Suppressor macrophage treated with lipopolysaccharide for 1 hour (primary cell): ENCODE measurements at regions not wholly inside any gene's neighbourhood (a gene's known extent, or its start where the extent isn't known, plus 50 kb on each side); places are given as distances from the start of the nearest gene placed in this dataset.

Experiments
- DNase-seq, 3 donors: peaks; one replicate each; pipeline ENCODE4 v3.0.0-alpha.2; 2020 to 2022

DNA sequence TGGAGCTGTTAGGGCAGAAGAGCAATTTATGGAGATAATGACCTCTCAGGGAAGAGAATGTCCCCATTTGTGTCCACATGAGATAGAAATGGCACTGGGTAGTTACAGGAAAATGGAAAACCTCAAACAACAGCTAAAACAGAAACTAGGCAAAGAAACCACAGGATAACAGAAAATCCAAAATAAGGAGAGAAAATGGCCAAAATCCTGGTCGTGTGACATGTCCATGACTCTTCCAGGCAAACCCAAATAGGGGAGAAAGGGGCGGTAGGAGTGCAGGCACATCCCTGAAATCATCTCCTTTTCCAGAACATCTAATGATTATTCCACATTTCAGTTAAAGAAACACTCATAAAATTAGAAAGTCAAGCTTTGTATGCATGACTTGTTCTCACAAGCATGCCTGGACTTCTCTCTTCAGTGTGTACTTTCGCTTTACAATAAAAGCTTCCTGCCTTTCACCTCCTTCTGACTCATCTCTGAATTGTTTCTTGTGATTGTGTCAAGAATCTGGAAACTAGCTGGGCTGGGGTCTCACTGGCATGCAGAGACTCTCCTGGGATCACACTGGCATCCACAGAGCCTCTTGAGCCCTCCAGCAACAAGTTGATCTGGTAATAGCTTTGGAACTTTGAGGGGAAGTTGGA, 171.4 kb upstream of the ZP4 start:
- DNase-seq: peak in 1 of 3 donors; percentile 5

DNA sequence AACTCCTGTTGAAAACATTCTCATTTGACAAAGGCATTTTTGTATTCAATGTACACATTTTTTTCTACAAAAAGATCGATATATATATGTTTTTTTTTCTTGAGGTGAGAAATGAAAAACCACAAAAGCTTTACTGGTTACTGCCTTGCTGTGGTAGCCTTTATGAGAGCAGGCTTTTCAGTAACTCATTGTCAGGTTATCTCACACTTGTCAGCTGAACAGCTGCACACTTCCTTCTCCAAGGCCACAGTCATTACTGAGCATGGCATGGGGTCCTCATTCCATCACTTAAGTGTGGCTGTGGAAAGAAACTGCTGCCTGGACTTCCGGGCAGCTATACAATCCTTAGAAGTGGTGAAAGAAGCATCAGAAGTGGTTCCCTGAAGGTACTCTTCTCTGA, 169.3 kb upstream of the ZP4 start:
- DNase-seq: no peak

GRCh38 chr1:238052496-238053266, 162.0 kb upstream of the ZP4 start:
- DNase-seq: no peak

DNA sequence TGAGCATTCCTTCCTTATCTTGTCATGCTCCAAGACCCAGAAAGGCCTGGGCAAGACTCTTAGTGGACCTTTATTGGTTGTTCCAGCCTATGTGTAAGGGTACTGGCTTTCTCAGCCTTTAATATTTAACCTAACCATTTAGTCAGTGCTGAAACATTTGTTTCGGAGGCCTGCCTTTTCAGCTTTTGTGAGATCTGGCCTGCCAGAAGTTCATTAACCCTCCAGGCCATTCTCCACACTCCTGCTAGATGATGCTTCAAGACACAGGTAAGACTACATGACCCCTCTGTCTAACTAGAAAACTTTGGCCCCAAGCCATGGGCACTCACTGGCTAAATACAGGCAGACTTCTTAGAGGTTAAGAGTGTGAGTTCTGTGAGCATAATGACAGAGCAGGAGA, 138.4 kb upstream of the ZP4 start:
- no peak for DNase-seq

GRCh38 chr1:238027366-238027765, 136.6 kb upstream of the ZP4 start:
- no peak for DNase-seq

DNA sequence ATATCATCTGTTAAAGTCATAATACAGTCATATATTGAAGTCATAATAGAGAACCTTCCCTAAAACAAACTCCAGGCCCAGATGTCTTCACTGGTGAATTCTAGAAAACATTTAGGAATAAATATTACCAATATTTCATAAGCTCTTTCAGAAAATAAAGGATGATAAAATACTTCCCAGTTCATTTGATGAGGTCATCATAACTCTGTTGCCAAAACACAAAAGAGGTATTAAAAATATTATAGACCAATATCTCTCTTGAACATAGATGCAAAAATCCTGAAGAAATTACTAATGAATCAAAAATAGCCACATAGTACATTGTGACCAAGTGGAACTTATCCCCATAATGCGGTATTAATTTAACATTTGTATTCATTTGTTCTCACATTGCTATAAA, 132.4 kb upstream of the ZP4 start:
- DNase-seq: no peak

DNA sequence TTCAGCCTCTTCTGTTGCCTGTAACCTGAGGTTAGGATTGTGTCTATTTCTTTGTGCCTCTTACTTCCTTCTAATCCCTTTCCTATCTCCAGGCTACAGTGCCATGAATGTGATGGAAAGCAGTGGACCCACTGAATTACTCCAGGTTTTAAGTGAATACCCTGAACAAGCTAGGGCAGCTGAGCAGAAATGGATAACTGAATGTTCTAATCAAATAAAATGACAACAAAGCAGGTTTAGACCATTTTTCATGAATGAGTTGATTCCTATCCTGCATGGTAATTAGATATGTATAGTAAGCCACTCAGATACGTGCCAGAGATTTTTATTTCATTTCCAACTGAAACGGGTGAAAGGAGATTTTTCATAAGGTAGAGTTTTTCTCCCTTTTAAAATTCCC, 127.5 kb upstream of the ZP4 start:
- no peak for DNase-seq

- DNase-seq: peak in 1 of 3 donors; percentile 5
These were observed 116.1 kb upstream of the ZP4 start for GRCh38 chr1:238006779-238007178.

GRCh38 chr1:238005116-238005515, 114.4 kb upstream of the ZP4 start:
- peak; percentile 15 to 59 (median 56) for DNase-seq

- DNase-seq: no peak
These were observed 111.1 kb upstream of the ZP4 start for GRCh38 chr1:238001818-238002217.

- DNase-seq: no peak
These were observed 108.8 kb upstream of the ZP4 start for GRCh38 chr1:237999426-238000052.

DNA sequence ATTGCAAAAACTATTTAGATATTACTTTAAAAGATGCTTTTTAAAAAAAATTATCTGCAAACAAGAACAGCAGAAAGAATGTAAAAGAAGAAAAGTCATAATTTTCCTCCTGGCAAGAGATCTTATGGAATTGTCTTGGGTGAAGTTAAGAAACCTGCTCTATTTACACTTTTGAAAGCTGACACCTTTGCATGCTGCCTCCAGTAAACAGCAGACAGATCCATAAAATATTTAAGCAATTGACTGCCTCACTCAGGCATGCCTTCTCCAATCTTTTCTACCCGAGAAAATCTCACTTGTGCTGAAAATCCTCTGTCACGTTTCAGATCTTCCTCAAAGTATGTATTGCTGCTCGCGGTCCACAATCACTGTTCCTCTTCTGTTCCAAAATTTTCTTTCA, 107.9 kb upstream of the ZP4 start:
- no peak for DNase-seq

GRCh38 chr1:237983496-237983895, 92.8 kb upstream of the ZP4 start:
- no peak for DNase-seq

GRCh38 chr1:237981223-237981622, 90.5 kb upstream of the ZP4 start:
- DNase-seq: peak in 1 of 3 donors; percentile 14

DNA sequence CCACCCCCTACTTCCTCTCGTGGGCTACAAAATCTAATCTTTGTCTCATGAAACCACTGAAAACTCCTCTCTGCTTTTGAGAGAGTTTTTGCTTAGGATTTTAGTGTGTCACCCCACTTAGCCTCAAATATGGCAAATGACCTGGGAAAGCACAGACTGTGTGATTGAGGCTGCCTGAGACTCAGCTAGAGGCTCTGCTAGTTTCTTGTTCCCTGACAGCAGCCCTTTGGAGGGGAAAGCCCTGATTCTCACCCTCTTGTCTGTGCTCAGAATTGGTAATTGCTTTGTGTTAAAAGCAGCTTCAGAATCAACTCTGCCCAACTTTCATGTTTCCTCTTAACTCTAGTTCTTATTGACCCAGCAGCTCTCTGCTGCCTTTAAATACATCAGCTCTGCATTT, 85.6 kb upstream of the ZP4 start:
- peak; percentile 30 to 59 (median 48) for DNase-seq

DNA sequence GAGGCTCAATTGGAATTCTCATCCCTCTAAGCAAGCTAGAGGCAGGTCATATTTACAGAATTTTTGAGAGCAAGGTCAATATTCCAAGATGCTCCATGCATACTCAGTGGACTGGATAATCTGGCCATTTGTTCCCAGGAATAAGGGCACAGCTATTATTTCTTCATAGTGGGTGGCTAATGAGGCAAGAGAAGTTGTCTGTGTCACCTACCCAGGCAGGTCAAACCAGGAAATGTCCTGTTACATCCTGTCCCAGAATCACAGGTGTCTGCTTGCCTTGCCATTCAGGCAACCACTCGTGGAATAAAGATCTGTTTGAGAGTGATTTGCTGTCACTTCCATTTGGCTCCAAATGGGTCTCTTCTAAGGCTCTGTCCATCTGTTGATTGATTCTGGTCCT, 85.2 kb upstream of the ZP4 start:
- no peak for DNase-seq

DNA sequence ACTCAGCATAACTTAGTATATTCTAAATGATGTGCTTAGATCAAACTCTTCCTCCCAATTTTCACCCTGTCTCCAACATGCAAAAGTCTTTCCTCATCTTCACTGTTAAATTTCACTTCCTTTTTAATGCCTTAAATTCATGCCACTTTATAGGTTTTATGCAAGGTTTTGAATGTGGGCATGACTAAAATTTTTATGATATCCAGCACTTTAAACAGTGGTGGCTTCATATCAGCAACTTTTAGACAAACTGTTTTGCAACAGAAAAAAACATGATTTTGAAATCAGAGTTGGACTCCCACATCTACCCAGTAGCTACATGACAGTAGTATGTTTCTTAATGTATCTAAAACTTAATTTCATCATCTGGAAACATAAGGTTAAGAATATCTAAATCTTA, 84.7 kb upstream of the ZP4 start:
- peak; percentile 6 to 66 (median 66) for DNase-seq

GRCh38 chr1:237972186-237972585, 81.5 kb upstream of the ZP4 start:
- DNase-seq: no peak

DNA sequence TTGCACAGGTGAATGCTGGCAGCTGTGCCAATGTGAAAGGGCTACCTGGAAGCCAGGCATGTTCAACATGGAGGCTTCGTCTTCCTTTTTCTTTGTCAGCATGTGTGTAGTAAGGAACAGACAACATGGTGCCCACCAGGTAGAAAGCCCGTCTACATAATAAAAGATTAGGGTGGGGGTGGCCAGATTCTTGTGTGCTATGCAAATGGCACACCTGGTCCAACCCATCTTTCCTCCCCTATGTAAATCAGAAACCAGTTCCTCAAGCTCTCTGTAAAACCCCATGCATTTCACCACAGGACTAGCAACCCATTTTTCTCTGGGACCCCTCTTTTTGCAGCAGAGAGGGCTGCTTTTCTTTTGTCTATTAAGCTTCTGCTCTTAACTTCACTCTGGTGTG, 72.3 kb upstream of the ZP4 start:
- no peak for DNase-seq

DNA sequence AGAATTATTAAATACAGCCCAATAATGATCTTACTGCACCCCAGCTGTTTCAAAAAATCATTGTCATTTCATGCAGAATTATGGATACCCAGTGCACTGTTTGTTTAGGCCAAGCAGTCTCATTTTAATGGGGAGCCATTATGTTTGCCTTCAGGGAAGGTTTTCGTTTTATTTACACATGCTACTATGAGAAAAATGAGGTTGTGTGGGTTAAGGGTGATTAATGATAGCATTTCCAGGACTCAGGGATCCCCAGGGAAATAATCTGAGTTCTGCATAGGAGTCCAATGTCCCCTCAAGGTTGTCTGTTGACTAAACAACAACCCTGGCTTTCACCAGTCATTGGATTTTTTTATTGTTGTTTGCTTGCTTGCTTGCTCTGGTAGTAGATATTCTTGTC, 71.0 kb upstream of the ZP4 start:
- no peak for DNase-seq

GRCh38 chr1:237959838-237960237, 69.1 kb upstream of the ZP4 start:
- no peak for DNase-seq

DNA sequence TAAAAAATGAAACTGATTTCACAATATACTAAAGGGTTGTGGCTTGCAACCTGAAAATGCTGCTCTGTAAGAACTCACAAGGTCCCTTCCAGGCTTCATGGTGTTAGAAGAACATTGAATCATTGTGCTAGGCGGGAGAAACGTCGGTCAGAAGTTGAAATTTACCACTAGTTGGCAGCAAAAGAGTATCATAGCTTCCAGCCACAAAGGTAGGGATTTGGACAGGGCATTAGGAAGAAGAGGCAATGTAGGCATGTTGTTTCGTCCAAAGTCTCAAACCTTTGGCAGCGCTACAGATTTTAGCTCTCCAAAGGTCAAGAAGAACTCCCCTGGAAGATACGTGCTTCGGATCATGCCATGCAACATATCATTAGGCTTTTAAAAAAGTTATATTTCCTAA, 62.5 kb upstream of the ZP4 start:
- no peak for DNase-seq
